HCT116 (cell line): ENCODE measurements at regions not wholly inside any gene's neighbourhood (a gene's known extent, or its start where the extent isn't known, plus 50 kb on each side); places are given as distances from the start of the nearest gene placed in this dataset.

ENCODE experiments used
- ATAC-seq: fragments of 200-7000 bp; cut with Tn5 transposase; 2 replicates; pipeline ENCODE4 v1.9.1; 2020; ENCODE audit warnings: mild to moderate bottlenecking, moderate library complexity
- BruUV-seq: library from RNA; stranded (reverse); fragments of 400-500 nt; replicated peaks from 2 replicates; lab custom pipeline; 2021; lab: Mats Ljungman, UMichigan
- CTCF ChIA-PET: fragments of 300-600 bp; sonication (Branson Sonifier 250); formaldehyde crosslinking; loops from one replicate; lab custom pipeline; 2021; ENCODE audit warnings: antibody characterized with exemption; lab: Charles Lee
- POLR2A ChIA-PET: fragments of 300-600, 350-600 bp; sonication (Branson Sonifier 250); formaldehyde crosslinking; loops from one replicate; lab custom pipeline; 2021; ENCODE audit warnings: antibody characterized with exemption; lab: Charles Lee
- RAD21 ChIA-PET, 2 experiments: fragments of 300-600 bp; sonication (Branson Sonifier 250); formaldehyde crosslinking; loops; one replicate each; lab custom pipeline; 2023; ENCODE audit warnings: low total read pairs in 2 of 2; ENCODE audit not compliant: uncharacterized antibody in 2 of 2, unreplicated experiment in 2 of 2, low non-redundant PET in 1 of 2; lab: Charles Lee
- DNase-seq: peaks from one replicate; pipeline ENCODE4 v3.0.0-alpha.2; 2010; ENCODE audit warnings: low read depth, low spot score
- H2AFZ ChIP-seq: fragments of 200-600 bp; shearing (Covaris generic), sonication (generic); 2 replicates; pipeline ENCODE4 v1.6.1; 2017; ENCODE audit warnings: low read depth, mixed run types, mixed read lengths, antibody characterized with exemption, low read length; ENCODE audit not compliant: poor library complexity, severe bottlenecking
- H3K27ac ChIP-seq: 2 replicates; pipeline ENCODE4 v1.5.1; 2012; ENCODE audit warnings: low read depth, low read length
- H3K27me3 ChIP-seq: fragments of 200-600 bp; sonication (generic); 2 replicates; pipeline ENCODE4 v1.6.1; 2016; ENCODE audit warnings: mixed run types, low read length, mixed read lengths; ENCODE audit not compliant: insufficient read depth
- H3K36me3 ChIP-seq, 2 experiments: fragments of 200-500 bp in 1 of 2; fragments of 200-600 bp in 1 of 2; sonication (Bioruptor generic) in 1 of 2; sonication (generic) in 1 of 2; 2 replicates each; pipeline versions ENCODE4 v1.5.1 to v1.6.1; 2014 to 2016; ENCODE audit warnings: low read length in 2 of 2, inconsistent platforms in 1 of 2, mixed read lengths in 1 of 2, mixed run types in 1 of 2; ENCODE audit not compliant: insufficient read depth in 2 of 2, control insufficient read depth in 1 of 2
- H3K4me1 ChIP-seq, 2 experiments: fragments of 200-600 bp in 1 of 2; sonication (generic) in 1 of 2; 2 replicates each; pipeline versions ENCODE4 v1.5.1 to v1.6.1; 2012 to 2017; ENCODE audit warnings: low read length in 2 of 2, inconsistent platforms in 1 of 2, mild to moderate bottlenecking in 1 of 2, mixed read lengths in 1 of 2, mixed run types in 1 of 2, moderate library complexity in 1 of 2; ENCODE audit not compliant: insufficient read depth in 2 of 2, control insufficient read depth in 1 of 2
- H3K4me2 ChIP-seq: fragments of 200-600 bp; sonication (generic); 2 replicates; pipeline ENCODE4 v1.6.1; 2017; ENCODE audit warnings: mixed run types, low read length, mixed read lengths
- H3K4me3 ChIP-seq, 2 experiments: fragments of 200-600 bp in 1 of 2; sonication (generic) in 1 of 2; replicated peaks in 1 of 2; 2 replicates each; pipeline ENCODE4 v1.5.1; 2011 to 2016; ENCODE audit warnings: low read length in 2 of 2, control low read depth in 1 of 2, low read depth in 1 of 2, mild to moderate bottlenecking in 1 of 2, mixed read lengths in 1 of 2, mixed run types in 1 of 2
- H3K79me2 ChIP-seq: fragments of 200-600 bp; sonication (generic); 2 replicates; pipeline ENCODE4 v1.6.1; 2017; ENCODE audit warnings: mild to moderate bottlenecking, mixed run types, low read length, moderate library complexity, mixed read lengths; ENCODE audit not compliant: insufficient read depth
- H3K9ac ChIP-seq: fragments of 200-600 bp; sonication (generic); 2 replicates; pipeline ENCODE4 v1.6.1; 2016; ENCODE audit warnings: low read length, mixed read lengths
- H3K9me2 ChIP-seq: fragments of 200-600 bp; sonication (generic), shearing (Covaris generic); 2 replicates; pipeline ENCODE4 v1.6.1; 2017; ENCODE audit warnings: mixed run types, mild to moderate bottlenecking, moderate library complexity; ENCODE audit not compliant: insufficient read depth
- H3K9me3 ChIP-seq, 2 experiments: fragments of 200-500 bp in 1 of 2; fragments of 200-600 bp in 1 of 2; sonication (Bioruptor generic) in 1 of 2; sonication (generic) in 1 of 2; 2 replicates each; pipeline ENCODE4 v1.6.1; 2014 to 2017; ENCODE audit warnings: low read length in 2 of 2, mixed read lengths in 2 of 2, inconsistent platforms in 1 of 2, low read depth in 1 of 2, mild to moderate bottlenecking in 1 of 2, mixed run types in 1 of 2, moderate library complexity in 1 of 2; ENCODE audit not compliant: control insufficient read depth in 1 of 2, insufficient read depth in 1 of 2
- H4K20me1 ChIP-seq: fragments of 200-600 bp; sonication (generic), shearing (Covaris generic); 2 replicates; pipeline ENCODE4 v1.6.1; 2017; ENCODE audit warnings: mixed run types, mild to moderate bottlenecking, moderate library complexity; ENCODE audit not compliant: insufficient read depth
- ATF3 ChIP-seq: IDR thresholded peaks from 2 replicates; pipeline ENCODE4 v1.6.1; 2012
- CBX3 ChIP-seq: IDR thresholded peaks from 2 replicates; pipeline ENCODE4 v1.6.1; 2012; ENCODE audit warnings: low read depth
- CEBPB ChIP-seq: IDR thresholded peaks from 2 replicates; pipeline ENCODE4 v1.6.1; 2012; ENCODE audit warnings: low read depth
- CTCF ChIP-seq, 3 experiments: fragments of 200-600 bp in 1 of 3; sonication (generic) in 1 of 3; IDR thresholded peaks in 2 of 3; conservative IDR thresholded peaks in 1 of 3; 2 replicates each; pipeline ENCODE4 v1.5.1; 2012 to 2017; ENCODE audit warnings: low read depth in 2 of 3, low read length in 2 of 3, antibody characterized with exemption in 1 of 3, borderline replicate concordance in 1 of 3, control low read depth in 1 of 3, mild to moderate bottlenecking in 1 of 3, mixed read lengths in 1 of 3, mixed run types in 1 of 3, moderate library complexity in 1 of 3; ENCODE audit not compliant: insufficient read depth in 1 of 3
- EGR1 ChIP-seq: IDR thresholded peaks from 2 replicates; pipeline ENCODE4 v1.6.1; 2012; ENCODE audit warnings: low read depth
- ELF1 ChIP-seq: IDR thresholded peaks from 2 replicates; pipeline ENCODE4 v1.6.1; 2012; ENCODE audit warnings: low read depth, borderline replicate concordance
- FOSL1 ChIP-seq: IDR thresholded peaks from 2 replicates; pipeline ENCODE4 v1.6.1; 2012; ENCODE audit warnings: low read depth
- POLR2A ChIP-seq: IDR thresholded peaks from 2 replicates; pipeline ENCODE4 v1.7.0; 2011; ENCODE audit warnings: borderline replicate concordance; ENCODE audit not compliant: insufficient read depth, insufficient read length; ENCODE audit errors: extremely low read depth
- SRF ChIP-seq: IDR thresholded peaks from 2 replicates; pipeline ENCODE4 v1.6.1; 2012; ENCODE audit warnings: low read depth
- TCF7L2 ChIP-seq: IDR thresholded peaks from 2 replicates; pipeline ENCODE4 v1.7.0; 2011; ENCODE audit warnings: borderline replicate concordance, inconsistent platforms; ENCODE audit not compliant: insufficient read depth, insufficient read length; ENCODE audit errors: extremely low read depth
- YY1 ChIP-seq: IDR thresholded peaks from 2 replicates; pipeline ENCODE4 v1.6.1; 2011; ENCODE audit warnings: low read length, low read depth, moderate library complexity, mild to moderate bottlenecking; ENCODE audit not compliant: insufficient replicate concordance; ENCODE audit errors: extremely low read depth
- ZFX ChIP-seq: fragments of 450-650 bp; IDR thresholded peaks from 2 replicates; pipeline ENCODE4 v1.6.1; 2017
- ZNF274 ChIP-seq: fragments of 200-500 bp; sonication (Bioruptor generic); IDR thresholded peaks from 2 replicates; pipeline ENCODE4 v1.6.1; 2014; ENCODE audit warnings: mild to moderate bottlenecking, low read depth, low read length, inconsistent platforms
- intact Hi-C: fragments of 100-400 bp; cut with micrococcal nuclease; formaldehyde crosslinking; loops from 2 replicates; pipeline ENCODE4 v1.10.0; 2022

- no TSS peak for BruUV-seq
- CTCF ChIA-PET: no interaction called here
Observed at GRCh38 chr6:4421837-4422236, 286.5 kb upstream of the ECI2 start.

More at GRCh38 chr6:4421837-4422236, 286.5 kb upstream of the ECI2 start:
- TF ChIP-seq EGR1: no peak
- no peak for TF ChIP-seq CBX3
- TF ChIP-seq ZNF274: no peak
- no peak for TF ChIP-seq YY1
- no peak for TF ChIP-seq SRF
- TF ChIP-seq FOSL1: no peak
- TF ChIP-seq ELF1: no peak
- TF ChIP-seq ATF3: no peak
- TF ChIP-seq TCF7L2: no peak
- TF ChIP-seq ZFX: no peak
- no peak for TF ChIP-seq CEBPB
- TF ChIP-seq POLR2A: no peak
- no peak for TF ChIP-seq CTCF (IDR thresholded peaks at IDR 0.05 in 2 of 3, conservative IDR thresholded peaks at IDR 0.05 in 1 of 3; ENCODE audit: borderline replicate concordance in 1 of 3, insufficient read depth in 1 of 3, low read depth in 2 of 3, low read length in 2 of 3)
- intact Hi-C loops: no loop called here
- Histone ChIP-seq H3K4me2 (no peak overlapping the region), H3K4me1 (no peaks in the 10 kb centered on the region), H3K36me3 (no peaks in the 10 kb centered on the region), H3K9ac (no peak overlapping the region), H3K9me2 (no peaks in the 10 kb centered on the region), H3K79me2 (no peaks in the 10 kb centered on the region), H3K9me3 (no peaks in the 10 kb centered on the region), H2AFZ (no peak overlapping the region), H4K20me1 (no peaks in the 10 kb centered on the region), H3K27ac (no peak overlapping the region), H3K27me3 (no peaks in the 10 kb centered on the region), H3K4me3 (no peak overlapping the region)
- DNase-seq: no peak
- POLR2A ChIA-PET: no interaction called here
- ATAC-seq: no peak
- RAD21 ChIA-PET: no interaction called here
